Activated effector memory CD4-positive, alpha-beta T cell treated with anti-CD3 and anti-CD28 coated beads, Interleukin-2, amount 50 U/mL, for 16 hours (primary cell): ENCODE measurements at regions not wholly inside any gene's neighbourhood (a gene's known extent, or its start where the extent isn't known, plus 50 kb on each side); places are given as distances from the start of the nearest gene placed in this dataset.
"Not testable (repeated sequence)": the region's sequence is repeated elsewhere in the genome, so short reads cannot be mapped to it uniquely, and the experiment has no call there.

ENCODE experiments used
- DNase-seq: peaks from one replicate; pipeline ENCODE4 v3.0.0-alpha.2; 2020

- DNase-seq = peak; percentile 52
Observed at GRCh38 chr5:30345539-30346345, 847.7 kb upstream of the CDH6 start.

GRCh38 chr5:30343707-30344106, 849.8 kb upstream of the CDH6 start:
- DNase-seq = no peak

GRCh38 chr5:30341466-30341865, 852.0 kb upstream of the CDH6 start:
- no peak for DNase-seq

GRCh38 chr5:30337084-30337573, 856.4 kb upstream of the CDH6 start:
- DNase-seq = no peak

- DNase-seq = no peak
Observed at GRCh38 chr5:30331534-30331933, 862.0 kb upstream of the CDH6 start.

GRCh38 chr5:30325795-30326194, 867.7 kb upstream of the CDH6 start:
- DNase-seq = no peak

- no peak for DNase-seq
Observed at GRCh38 chr5:30324083-30324482, 869.4 kb upstream of the CDH6 start.

GRCh38 chr5:30287890-30288289, 905.6 kb upstream of the CDH6 start:
- DNase-seq = no peak

GRCh38 chr5:30279237-30279636, 914.2 kb upstream of the CDH6 start:
- no peak for DNase-seq

GRCh38 chr5:30267026-30267425, 926.5 kb upstream of the CDH6 start:
- no peak for DNase-seq

GRCh38 chr5:30239331-30240022, 954.0 kb upstream of the CDH6 start:
- DNase-seq = no peak

GRCh38 chr5:30237189-30237588, 956.3 kb upstream of the CDH6 start:
- DNase-seq = no peak

- no peak for DNase-seq
Observed at GRCh38 chr5:30209755-30210154, 983.7 kb upstream of the CDH6 start.

- no peak for DNase-seq
Observed at GRCh38 chr5:30197662-30198061, 995.8 kb upstream of the CDH6 start.

GRCh38 chr5:30195036-30195435, 998.5 kb upstream of the CDH6 start:
- DNase-seq = no peak

- DNase-seq = no peak
Observed at GRCh38 chr5:30194595-30194994, 998.9 kb upstream of the CDH6 start.

GRCh38 chr5:30183795-30184194, 1009.7 kb upstream of the CDH6 start:
- DNase-seq = no peak

- no peak for DNase-seq
Observed at GRCh38 chr5:30156156-30156555, 1037.3 kb upstream of the CDH6 start.

GRCh38 chr5:30152431-30152830, 1041.1 kb upstream of the CDH6 start:
- DNase-seq = no peak

- no peak for DNase-seq
Observed at GRCh38 chr5:30150231-30150630, 1043.3 kb upstream of the CDH6 start.

- no peak for DNase-seq
Observed at GRCh38 chr5:30149526-30149925, 1044.0 kb upstream of the CDH6 start.

GRCh38 chr5:30147976-30148375, 1045.5 kb upstream of the CDH6 start:
- no peak for DNase-seq

- DNase-seq = not testable (repeated sequence)
Observed at GRCh38 chr5:30144059-30144458, 1049.4 kb upstream of the CDH6 start.

- no peak for DNase-seq
Observed at GRCh38 chr5:30142432-30142831, 1051.1 kb upstream of the CDH6 start.
